CD14-positive monocyte (primary cell): ENCODE measurements at regions not wholly inside any gene's neighbourhood (a gene's known extent, or its start where the extent isn't known, plus 50 kb on each side); places are given as distances from the start of the nearest gene placed in this dataset.

Experiments
- DNase-seq, 3 donors: peaks; one replicate each; pipeline ENCODE4 v3.0.0-alpha.2; 2011 to 2022
- H2AFZ ChIP-seq: 2 replicates; pipeline ENCODE4 v1.6.0; 2012; ENCODE audit warnings: mild to moderate bottlenecking, low read depth, low read length, inconsistent platforms; ENCODE audit not compliant: insufficient read depth, poor library complexity, severe bottlenecking
- H3K27ac ChIP-seq, 2 donors: 1 replicate in 1 of 2; 2 replicates in 1 of 2; pipeline ENCODE4 v1.5.1; 2012 to 2013; ENCODE audit warnings: low read length in 2 of 2, control low read depth in 1 of 2, inconsistent platforms in 1 of 2, low read depth in 1 of 2, mild to moderate bottlenecking in 1 of 2
- H3K27me3 ChIP-seq, 2 donors: one replicate each; pipeline versions ENCODE4 v1.6.0 to v1.6.1; 2011 to 2013; ENCODE audit warnings: low read length in 2 of 2; ENCODE audit not compliant: control insufficient read depth in 2 of 2, insufficient read depth in 2 of 2
- H3K36me3 ChIP-seq, 2 donors: replicated peaks in 1 of 2; 1 replicate in 1 of 2; 2 replicates in 1 of 2; pipeline versions ENCODE4 v1.5.1 to v1.6.1; 2012 to 2013; ENCODE audit warnings: low read length in 2 of 2, control low read depth in 1 of 2, inconsistent platforms in 1 of 2, mild to moderate bottlenecking in 1 of 2; ENCODE audit not compliant: insufficient read depth in 2 of 2, control insufficient read depth in 1 of 2
- H3K4me1 ChIP-seq, 2 donors: 1 replicate in 1 of 2; 2 replicates in 1 of 2; pipeline versions ENCODE4 v1.5.1 to v1.6.1; 2012 to 2013; ENCODE audit warnings: low read length in 2 of 2, control low read depth in 1 of 2, inconsistent platforms in 1 of 2, mild to moderate bottlenecking in 1 of 2, moderate library complexity in 1 of 2; ENCODE audit not compliant: insufficient read depth in 2 of 2, control insufficient read depth in 1 of 2
- H3K4me2 ChIP-seq: replicated peaks from 2 replicates; pipeline ENCODE3; 2012; ENCODE audit warnings: low read length, moderate library complexity, mild to moderate bottlenecking; ENCODE audit not compliant: poor library complexity, severe bottlenecking; ENCODE audit errors: extremely low read depth
- H3K4me3 ChIP-seq, 3 experiments: fragments of 200-600 bp in 1 of 3; sonication (generic) in 1 of 3; replicated peaks in 1 of 3; 1 replicate in 2 of 3; 2 replicates in 1 of 3; pipeline ENCODE4 v1.5.1; 2011 to 2013; ENCODE audit warnings: low read length in 3 of 3, mild to moderate bottlenecking in 3 of 3, control low read depth in 2 of 3, low read depth in 2 of 3, inconsistent platforms in 1 of 3, moderate library complexity in 1 of 3
- H3K79me2 ChIP-seq: 2 replicates; pipeline ENCODE4 v1.6.0; 2012; ENCODE audit warnings: mild to moderate bottlenecking, control low read depth, inconsistent platforms, low read length, moderate library complexity; ENCODE audit not compliant: insufficient read depth
- H3K9ac ChIP-seq: 2 replicates; pipeline ENCODE4 v1.6.0; 2017; ENCODE audit warnings: low read length, mild to moderate bottlenecking; ENCODE audit not compliant: insufficient read depth, poor library complexity, severe bottlenecking
- H3K9me3 ChIP-seq, 2 donors: replicated peaks in 1 of 2; 1 replicate in 1 of 2; 2 replicates in 1 of 2; pipeline versions ENCODE4 v1.5.1 to v1.6.1; 2012 to 2013; ENCODE audit warnings: low read length in 2 of 2, control low read depth in 1 of 2; ENCODE audit not compliant: control insufficient read depth in 1 of 2, insufficient read depth in 1 of 2
- H4K20me1 ChIP-seq: 2 replicates; pipeline ENCODE4 v1.6.0; 2012; ENCODE audit warnings: mild to moderate bottlenecking, low read length, control low read depth, moderate library complexity; ENCODE audit not compliant: insufficient read depth
- H3K27ac Mint-ChIP-seq, 7 donors: one replicate each; pipeline ENCODE4 v1.8.0; 2020; ENCODE audit warnings: mild to moderate bottlenecking in 7 of 7, mixed read lengths in 7 of 7, moderate library complexity in 6 of 7, inconsistent platforms in 2 of 7
- H3K27me3 Mint-ChIP-seq, 3 donors: one replicate each; pipeline ENCODE4 v1.8.0; 2021 to 2022; ENCODE audit warnings: low read depth in 3 of 3, mild to moderate bottlenecking in 3 of 3, mixed read lengths in 3 of 3, moderate library complexity in 3 of 3, inconsistent platforms in 1 of 3
- H3K36me3 Mint-ChIP-seq, 2 donors: one replicate each; pipeline ENCODE4 v1.8.0; 2020; ENCODE audit warnings: mixed read lengths in 2 of 2, inconsistent platforms in 1 of 2, mild to moderate bottlenecking in 1 of 2
- H3K4me1 Mint-ChIP-seq: one replicate; pipeline ENCODE4 v1.8.0; 2020; ENCODE audit warnings: mild to moderate bottlenecking, mixed read lengths
- H3K4me3 Mint-ChIP-seq, 2 donors: one replicate each; pipeline ENCODE4 v1.8.0; 2020; ENCODE audit warnings: mild to moderate bottlenecking in 2 of 2, mixed read lengths in 2 of 2, moderate library complexity in 1 of 2
- H3K9me3 Mint-ChIP-seq, 7 donors: one replicate each; pipeline ENCODE4 v1.8.0; 2020 to 2022; ENCODE audit warnings: mixed read lengths in 7 of 7, mild to moderate bottlenecking in 6 of 7, moderate library complexity in 6 of 7, inconsistent platforms in 2 of 7
- WGBS: methylation state at CpG from one replicate; pipeline ENCODE4 v1.1.5; 2013; ENCODE audit warnings: missing lambda C conversion rate; ENCODE audit not compliant: insufficient coverage; 5-methylcytosine and 5-hydroxymethylcytosine counted together
- intact Hi-C, 2 donors: fragments of 100-400 bp; cut with micrococcal nuclease; formaldehyde crosslinking; loops; one replicate each; pipeline versions ENCODE4 v1.15.0 to v1.15.1; 2023
- TF ChIP-seq, protein P1 (sequence below): fragments of 200-600 bp; IDR thresholded peaks from one replicate; pipeline ENCODE4 v1.8.0; 2022; ENCODE audit warnings: antibody characterized with exemption, mild to moderate bottlenecking

- Mint-ChIP-seq H3K9me3 (peaks cover 0 to 5% (median 0%) of the 10 kb centered on the region in 7 donors), H3K4me3 (no peak overlapping the region), H3K27ac (no peak overlapping the region), H3K36me3 (no peaks in the 10 kb centered on the region), H3K27me3 (peaks cover 0 to 4% (median 0%) of the 10 kb centered on the region in 3 donors), H3K4me1 (peaks cover 5% of the 10 kb centered on the region)
- TF ChIP-seq, protein P1, sequence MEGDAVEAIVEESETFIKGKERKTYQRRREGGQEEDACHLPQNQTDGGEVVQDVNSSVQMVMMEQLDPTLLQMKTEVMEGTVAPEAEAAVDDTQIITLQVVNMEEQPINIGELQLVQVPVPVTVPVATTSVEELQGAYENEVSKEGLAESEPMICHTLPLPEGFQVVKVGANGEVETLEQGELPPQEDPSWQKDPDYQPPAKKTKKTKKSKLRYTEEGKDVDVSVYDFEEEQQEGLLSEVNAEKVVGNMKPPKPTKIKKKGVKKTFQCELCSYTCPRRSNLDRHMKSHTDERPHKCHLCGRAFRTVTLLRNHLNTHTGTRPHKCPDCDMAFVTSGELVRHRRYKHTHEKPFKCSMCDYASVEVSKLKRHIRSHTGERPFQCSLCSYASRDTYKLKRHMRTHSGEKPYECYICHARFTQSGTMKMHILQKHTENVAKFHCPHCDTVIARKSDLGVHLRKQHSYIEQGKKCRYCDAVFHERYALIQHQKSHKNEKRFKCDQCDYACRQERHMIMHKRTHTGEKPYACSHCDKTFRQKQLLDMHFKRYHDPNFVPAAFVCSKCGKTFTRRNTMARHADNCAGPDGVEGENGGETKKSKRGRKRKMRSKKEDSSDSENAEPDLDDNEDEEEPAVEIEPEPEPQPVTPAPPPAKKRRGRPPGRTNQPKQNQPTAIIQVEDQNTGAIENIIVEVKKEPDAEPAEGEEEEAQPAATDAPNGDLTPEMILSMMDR, result no peak
- Histone ChIP-seq H4K20me1 (no peaks in the 10 kb centered on the region), H3K27ac (no peak overlapping the region), H3K9ac (no peak overlapping the region), H3K36me3 (no peaks in the 10 kb centered on the region), H2AFZ (no peak overlapping the region), H3K4me1 (no peaks in the 10 kb centered on the region), H3K4me2 (no peak overlapping the region), H3K27me3 (no peaks in the 10 kb centered on the region), H3K9me3 (no peaks in the 10 kb centered on the region), H3K79me2 (no peaks in the 10 kb centered on the region), H3K4me3 (no peak overlapping the region)
- 86% methylated on average over 1 of the region's 2 CpGs for WGBS
- intact Hi-C loops, result no loop called here
- DNase-seq, result no peak
These were observed 1325.5 kb downstream of the XPNPEP1 start for GRCh38 chr10:108597657-108598319.

- no peak overlapping the region for H3K4me2 ChIP-seq
- Mint-ChIP-seq H3K27ac (no peak overlapping the region), H3K4me3 (no peak overlapping the region), H3K36me3 (no peaks in the 10 kb centered on the region), H3K27me3 (peaks cover 0 to 4% (median 0%) of the 10 kb centered on the region in 3 donors), H3K4me1 (peaks cover 5% of the 10 kb centered on the region), H3K9me3 (peaks cover 0 to 5% (median 0%) of the 10 kb centered on the region in 7 donors)
- H3K9me3 ChIP-seq, result no peaks in the 10 kb centered on the region
- no peak overlapping the region for H3K9ac ChIP-seq
- H3K27me3 ChIP-seq, result no peaks in the 10 kb centered on the region
- intact Hi-C loops, result no loop called here
- no peak for DNase-seq
- no peak overlapping the region for H2AFZ ChIP-seq
- no peaks in the 10 kb centered on the region for H3K4me1 ChIP-seq
- TF ChIP-seq, protein P1, result no peak
- no peaks in the 10 kb centered on the region for H4K20me1 ChIP-seq
- H3K27ac ChIP-seq, result no peak overlapping the region
- H3K4me3 ChIP-seq, result no peak overlapping the region
- WGBS, result 60% methylated on average over 2 of the region's 6 CpGs
- H3K36me3 ChIP-seq, result no peaks in the 10 kb centered on the region
- H3K79me2 ChIP-seq, result no peaks in the 10 kb centered on the region
These were observed 1326.3 kb downstream of the XPNPEP1 start for GRCh38 chr10:108597031-108597430.
